GM23338 (cell line): ENCODE measurements at regions not wholly inside any gene's neighbourhood (a gene's known extent, or its start where the extent isn't known, plus 50 kb on each side); places are given as distances from the start of the nearest gene placed in this dataset.

Experiments used
- ATAC-seq: fragments of 200-7000 bp; cut with Tn5 transposase; 3 replicates; pipeline ENCODE4 v1.9.1; 2020
- DNase-seq: peaks from one replicate; pipeline ENCODE4 v3.0.0-alpha.2; 2015; ENCODE audit warnings: low spot score
- H2AFZ ChIP-seq: fragments of 200-600 bp; sonication (generic); 2 replicates; pipeline ENCODE4 v1.8.0; 2016; ENCODE audit warnings: antibody characterized with exemption, mild to moderate bottlenecking, moderate library complexity
- H3F3A ChIP-seq: fragments of 200-600 bp; sonication (generic); replicated peaks from 2 replicates; pipeline ENCODE4 v1.8.0; 2017; ENCODE audit warnings: antibody characterized with exemption, mixed run types, low read depth
- H3K27ac ChIP-seq: fragments of 200-600 bp; sonication (generic); 2 replicates; pipeline ENCODE4 v1.6.1; 2016; ENCODE audit warnings: low read depth
- H3K27me3 ChIP-seq: fragments of 200-600 bp; sonication (generic); 2 replicates; pipeline ENCODE4 v1.8.0; 2016; ENCODE audit warnings: mild to moderate bottlenecking, mixed run types, moderate library complexity; ENCODE audit not compliant: insufficient read depth
- H3K36me3 ChIP-seq: fragments of 200-600 bp; sonication (generic); 2 replicates; pipeline ENCODE4 v1.8.0; 2016; ENCODE audit warnings: mild to moderate bottlenecking; ENCODE audit not compliant: insufficient read depth
- H3K4me1 ChIP-seq: fragments of 200-600 bp; sonication (generic); 2 replicates; pipeline ENCODE4 v1.8.0; 2016; ENCODE audit warnings: mild to moderate bottlenecking, moderate library complexity; ENCODE audit not compliant: insufficient read depth
- H3K4me2 ChIP-seq: fragments of 200-600 bp; sonication (generic); 2 replicates; pipeline ENCODE4 v1.7.1; 2017; ENCODE audit warnings: mixed run types
- H3K4me3 ChIP-seq: fragments of 200-600 bp; sonication (generic); 2 replicates; pipeline ENCODE4 v1.6.1; 2016; ENCODE audit warnings: mixed run types
- H3K79me2 ChIP-seq: fragments of 200-600 bp; sonication (generic); replicated peaks from 2 replicates; pipeline ENCODE4 v1.8.0; 2017; ENCODE audit warnings: mild to moderate bottlenecking; ENCODE audit not compliant: insufficient read depth
- H3K9me2 ChIP-seq: fragments of 200-600 bp; sonication (generic); 2 replicates; pipeline ENCODE4 v1.8.0; 2017; ENCODE audit not compliant: insufficient read depth
- H4K20me1 ChIP-seq: fragments of 200-600 bp; sonication (generic); replicated peaks from 2 replicates; pipeline ENCODE4 v1.8.0; 2017; ENCODE audit warnings: mild to moderate bottlenecking; ENCODE audit not compliant: insufficient read depth
- H3K27ac Mint-ChIP-seq: 2 replicates; pipeline ENCODE4 v1.8.0; 2020; ENCODE audit warnings: inconsistent platforms, mild to moderate bottlenecking, moderate library complexity, mixed read lengths
- H3K27me3 Mint-ChIP-seq: 3 replicates; pipeline ENCODE4 v1.8.0; 2022; ENCODE audit warnings: low read depth, mild to moderate bottlenecking, moderate library complexity, mixed read lengths, inconsistent platforms; ENCODE audit not compliant: insufficient read depth, poor library complexity
- H3K36me3 Mint-ChIP-seq: 3 replicates; pipeline ENCODE4 v1.8.0; 2021; ENCODE audit warnings: low read depth, mild to moderate bottlenecking, inconsistent platforms, moderate library complexity, mixed read lengths
- H3K4me1 Mint-ChIP-seq: 3 replicates; pipeline ENCODE4 v1.8.0; 2020; ENCODE audit warnings: mild to moderate bottlenecking, inconsistent platforms, mixed read lengths
- H3K4me3 Mint-ChIP-seq: 3 replicates; pipeline ENCODE4 v1.8.0; 2021; ENCODE audit warnings: moderate library complexity, mild to moderate bottlenecking, inconsistent platforms, mixed read lengths
- H3K9me3 Mint-ChIP-seq: 3 replicates; pipeline ENCODE4 v1.8.0; 2020; ENCODE audit warnings: moderate library complexity, mild to moderate bottlenecking, inconsistent platforms, mixed read lengths
- NANOG ChIP-seq: IDR thresholded peaks from 2 replicates; pipeline ENCODE4 v1.6.1; 2016; ENCODE audit warnings: antibody characterized with exemption, borderline replicate concordance
- POLR2AphosphoS5 ChIP-seq: IDR thresholded peaks from 2 replicates; pipeline ENCODE4 v1.6.1; 2016; ENCODE audit warnings: antibody characterized with exemption, low read depth
- REST ChIP-seq: IDR thresholded peaks from one replicate; pipeline ENCODE4 v1.6.1; 2018; ENCODE audit warnings: antibody characterized with exemption; ENCODE audit not compliant: unreplicated experiment
- STAT1 ChIP-seq: IDR thresholded peaks from one replicate; pipeline ENCODE4 v1.6.1; 2016; ENCODE audit warnings: antibody characterized with exemption; ENCODE audit not compliant: unreplicated experiment
- ZNF331 ChIP-seq: fragments of 250-450 bp; sonication (Bioruptor Pico); IDR thresholded peaks from 2 replicates; pipeline ENCODE4 v1.5.0; 2020; ENCODE audit warnings: low read depth, mild to moderate bottlenecking, moderate library complexity
- ZNF462 ChIP-seq: fragments of 250-450 bp; sonication (Bioruptor Pico); IDR thresholded peaks from 2 replicates; pipeline ENCODE4 v1.5.0; 2020; ENCODE audit warnings: mild to moderate bottlenecking, moderate library complexity

- Mint-ChIP-seq H3K36me3 (no peaks in the 10 kb centered on the region), H3K4me1 (peaks cover 37% of the 10 kb centered on the region), H3K27me3 (peaks cover 61% of the 10 kb centered on the region), H3K4me3 (peak overlapping the region; percentile 1; the same call in 1 of the 3 replicates), H3K27ac (no peak overlapping the region), H3K9me3 (no peaks in the 10 kb centered on the region)
- peaks cover 14% of the 10 kb centered on the region; the same call in 1 of the 2 replicates for H4K20me1 ChIP-seq
- peaks cover 13% of the 10 kb centered on the region; the same call in 1 of the 2 replicates for H3K4me1 ChIP-seq
- peaks cover 82% of the 10 kb centered on the region for H3K27me3 ChIP-seq
- H3K9me2 ChIP-seq, result no peaks in the 10 kb centered on the region
- H3K79me2 ChIP-seq, result no peaks in the 10 kb centered on the region
- H3K4me2 ChIP-seq, result peak overlapping the region; percentile 16; the same call in 1 of the 2 replicates
- no peak overlapping the region for H3K4me3 ChIP-seq
- no peak for TF ChIP-seq STAT1
- peak; percentile 57 for TF ChIP-seq POLR2AphosphoS5
- TF ChIP-seq ZNF462 (CRISPR knock-in tag), result 0 out of 2 replicates have a peak, but pooled peaks have one; percentile 53
- TF ChIP-seq NANOG, result peak; percentile 9; the same call in 1 of the 2 replicates
- TF ChIP-seq REST, result no peak
- TF ChIP-seq ZNF331 (CRISPR knock-in tag), result no peak
- no peaks in the 10 kb centered on the region for H3F3A ChIP-seq
- H3K36me3 ChIP-seq, result no peaks in the 10 kb centered on the region
- peak; percentile 84 for DNase-seq
- ATAC-seq, result peak; percentile 96
- H3K27ac ChIP-seq, result no peak overlapping the region
- H2AFZ ChIP-seq, result no peak overlapping the region
These were observed 644.9 kb upstream of the FOXG1 start for GRCh38 chr14:28121512-28122297.
